ENCODE measurements at regions not wholly inside any gene's neighbourhood (a gene's known extent, or its start where the extent isn't known, plus 50 kb on each side); places are given as distances from the start of the nearest gene placed in this dataset.

DNA sequence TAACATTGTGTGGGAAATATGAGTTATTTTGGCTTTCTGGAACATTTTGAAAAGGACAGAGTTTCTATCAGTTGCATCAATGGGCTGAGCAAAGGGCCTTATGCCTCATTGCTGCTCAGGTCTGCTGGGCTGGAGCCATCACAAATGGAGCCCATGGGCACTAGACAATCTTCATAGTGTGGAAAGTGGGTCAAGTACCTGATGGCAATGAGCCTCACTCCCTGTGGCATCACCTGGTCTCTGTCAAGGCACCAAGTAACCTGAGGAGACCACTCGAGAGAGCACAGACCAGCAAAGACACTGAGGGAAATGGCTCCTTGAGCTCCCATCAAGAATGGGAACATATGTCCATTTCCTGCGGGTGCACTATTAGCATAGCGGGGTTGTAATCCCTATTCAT, 96.7 kb upstream of the PPP2R3A start:
- no peak overlapping the region for H3K4me3 Mint-ChIP-seq
- H3K27ac Mint-ChIP-seq, result no peak overlapping the region
- peaks cover 8% of the 10 kb centered on the region for H3K9me3 Mint-ChIP-seq
- intact Hi-C loops (cut with micrococcal nuclease), result no loop called here
- no peaks in the 10 kb centered on the region for H3K27me3 Mint-ChIP-seq (ENCODE audit: insufficient read depth)
- DNase-seq (ENCODE audit: low spot score), result no peak
- H3K36me3 Mint-ChIP-seq (ENCODE audit: low read depth), result no peaks in the 10 kb centered on the region
- no peaks in the 10 kb centered on the region for H3K4me1 Mint-ChIP-seq (ENCODE audit: low read depth)

DNA sequence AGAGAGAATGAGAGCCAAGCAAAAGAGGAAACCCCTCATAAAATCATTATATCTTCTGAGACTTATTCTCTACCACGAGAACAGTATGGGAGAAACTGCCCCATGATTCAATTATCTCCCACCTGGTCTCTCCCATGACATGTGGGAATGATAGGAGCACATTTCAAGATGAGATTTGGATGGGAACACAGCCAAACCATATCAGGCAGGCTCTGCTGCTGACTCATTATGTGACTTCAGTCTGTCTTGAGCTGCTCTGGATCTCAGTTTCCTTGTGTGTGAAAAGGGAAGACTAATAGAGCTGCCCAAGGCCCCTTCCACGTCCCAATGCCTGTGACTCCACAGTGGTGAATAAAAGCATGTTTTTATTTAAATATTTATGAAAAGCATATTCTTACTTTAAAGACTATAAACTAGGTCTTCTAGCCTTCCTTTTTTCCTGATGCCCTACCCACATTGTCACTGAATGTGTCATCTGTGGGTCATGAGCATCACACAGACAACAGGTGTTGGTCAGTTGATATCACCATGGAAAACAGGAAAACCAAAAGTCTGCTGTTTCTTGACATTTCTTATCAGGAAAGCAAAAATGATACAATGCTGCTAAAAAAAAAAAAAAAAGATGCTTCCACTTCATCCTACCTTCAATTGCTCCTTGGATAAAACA, 96.0 kb upstream of the PPP2R3A start:
- Mint-ChIP-seq H3K27ac (no peak overlapping the region), H3K27me3 (ENCODE audit: insufficient read depth) (no peaks in the 10 kb centered on the region), H3K36me3 (ENCODE audit: low read depth) (no peaks in the 10 kb centered on the region), H3K4me1 (ENCODE audit: low read depth) (no peaks in the 10 kb centered on the region), H3K9me3 (peaks cover 14% of the 10 kb centered on the region), H3K4me3 (no peak overlapping the region)
- DNase-seq (ENCODE audit: low spot score), result no peak
- intact Hi-C loops (cut with micrococcal nuclease), result no loop called here

DNA sequence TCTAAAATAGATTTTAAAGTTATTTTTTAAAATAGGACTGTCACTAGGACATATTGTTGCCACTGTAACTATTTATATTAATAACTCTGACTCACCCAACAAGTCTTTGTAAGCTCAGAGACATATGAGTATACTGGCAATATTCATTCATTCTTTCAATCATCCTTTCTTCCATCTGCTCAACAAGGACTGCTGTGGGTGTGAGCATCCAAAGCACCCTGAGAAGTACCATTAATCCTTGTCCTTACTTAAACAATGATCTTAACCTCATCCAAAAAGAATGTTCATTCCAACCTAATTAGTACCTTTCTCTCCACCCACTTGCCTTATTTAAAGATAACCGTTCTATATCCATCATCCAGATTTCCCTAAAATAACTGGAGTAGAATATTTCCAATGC, 94.2 kb upstream of the PPP2R3A start:
- peaks cover 14% of the 10 kb centered on the region for H3K9me3 Mint-ChIP-seq
- H3K36me3 Mint-ChIP-seq (ENCODE audit: low read depth), result no peaks in the 10 kb centered on the region
- no peak overlapping the region for H3K4me3 Mint-ChIP-seq
- H3K4me1 Mint-ChIP-seq (ENCODE audit: low read depth), result no peaks in the 10 kb centered on the region
- no peak overlapping the region for H3K27ac Mint-ChIP-seq
- no peak for DNase-seq (ENCODE audit: low spot score)
- H3K27me3 Mint-ChIP-seq (ENCODE audit: insufficient read depth), result no peaks in the 10 kb centered on the region
- intact Hi-C loops (cut with micrococcal nuclease), result no loop called here

DNA sequence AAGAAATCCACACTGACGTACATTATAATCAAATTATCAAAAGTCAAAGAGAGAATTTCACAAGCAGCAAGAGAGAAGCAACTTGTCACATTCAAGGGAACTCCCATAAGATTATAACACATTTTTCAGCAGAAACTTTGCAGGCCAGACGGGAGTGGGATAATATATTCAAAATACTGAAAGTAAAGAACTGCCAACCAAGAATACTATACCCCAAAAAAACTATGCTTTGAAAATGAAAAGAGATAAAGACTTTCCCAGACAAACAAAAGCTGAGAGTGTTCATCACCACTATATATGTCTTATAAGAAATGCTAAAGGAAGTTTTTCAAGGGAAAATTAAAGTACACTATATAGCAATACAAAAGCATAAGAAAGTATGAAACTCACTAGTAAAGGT, 91.5 kb upstream of the PPP2R3A start:
- Mint-ChIP-seq H3K9me3 (peaks cover 14% of the 10 kb centered on the region), H3K27ac (no peak overlapping the region), H3K4me3 (no peak overlapping the region), H3K36me3 (ENCODE audit: low read depth) (no peaks in the 10 kb centered on the region), H3K27me3 (ENCODE audit: insufficient read depth) (no peaks in the 10 kb centered on the region), H3K4me1 (ENCODE audit: low read depth) (no peaks in the 10 kb centered on the region)
- intact Hi-C loops (cut with micrococcal nuclease), result no loop called here
- no peak for DNase-seq (ENCODE audit: low spot score)

DNA sequence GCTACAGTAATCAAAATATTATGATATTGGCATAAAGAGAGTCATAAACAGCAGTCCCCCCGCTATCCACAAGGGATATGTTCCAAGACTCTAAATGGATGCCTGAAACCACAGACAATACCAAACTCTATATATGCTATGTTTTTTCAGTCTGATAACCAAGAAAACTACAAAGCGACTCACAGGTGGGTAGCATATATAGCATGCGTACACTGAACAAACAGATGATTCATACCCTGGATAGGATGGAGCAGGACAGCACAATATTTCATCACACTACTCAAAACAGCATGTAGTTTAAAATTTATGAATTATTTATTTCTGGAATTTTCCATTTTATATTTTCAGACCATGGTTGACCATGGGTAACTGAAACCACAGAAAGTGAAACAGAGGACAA, 87.0 kb upstream of the PPP2R3A start:
- Mint-ChIP-seq H3K27me3 (ENCODE audit: insufficient read depth) (no peaks in the 10 kb centered on the region), H3K4me3 (no peak overlapping the region), H3K9me3 (peaks cover 9% of the 10 kb centered on the region), H3K27ac (no peak overlapping the region), H3K4me1 (ENCODE audit: low read depth) (no peaks in the 10 kb centered on the region), H3K36me3 (ENCODE audit: low read depth) (no peaks in the 10 kb centered on the region)
- DNase-seq (ENCODE audit: low spot score), result no peak
- intact Hi-C loops (cut with micrococcal nuclease), result no loop called here

DNA sequence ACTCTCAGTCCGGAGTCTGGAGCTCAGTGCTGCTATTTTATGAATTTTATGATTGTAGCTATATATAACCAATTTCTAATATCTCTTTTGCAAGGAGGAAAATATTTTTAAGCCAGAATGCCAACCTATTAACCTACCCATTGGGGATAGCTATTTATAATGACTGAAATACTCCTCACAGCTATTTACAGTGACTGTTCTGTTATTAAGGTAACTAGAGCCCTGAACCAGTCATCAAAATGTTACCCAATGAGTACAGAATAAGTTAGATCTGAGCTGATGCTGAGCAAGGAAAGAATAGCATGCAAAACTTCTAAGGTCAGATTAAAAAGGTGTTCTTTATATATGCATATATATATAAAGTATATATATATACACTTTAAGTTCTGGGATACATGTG, 79.6 kb upstream of the PPP2R3A start:
- no peaks in the 10 kb centered on the region for H3K4me1 Mint-ChIP-seq (ENCODE audit: low read depth)
- intact Hi-C loops (cut with micrococcal nuclease), result no loop called here
- no peaks in the 10 kb centered on the region for H3K9me3 Mint-ChIP-seq
- no peak overlapping the region for H3K4me3 Mint-ChIP-seq
- no peaks in the 10 kb centered on the region for H3K27me3 Mint-ChIP-seq (ENCODE audit: insufficient read depth)
- no peaks in the 10 kb centered on the region for H3K36me3 Mint-ChIP-seq (ENCODE audit: low read depth)
- DNase-seq (ENCODE audit: low spot score), result no peak
- H3K27ac Mint-ChIP-seq, result no peak overlapping the region

DNA sequence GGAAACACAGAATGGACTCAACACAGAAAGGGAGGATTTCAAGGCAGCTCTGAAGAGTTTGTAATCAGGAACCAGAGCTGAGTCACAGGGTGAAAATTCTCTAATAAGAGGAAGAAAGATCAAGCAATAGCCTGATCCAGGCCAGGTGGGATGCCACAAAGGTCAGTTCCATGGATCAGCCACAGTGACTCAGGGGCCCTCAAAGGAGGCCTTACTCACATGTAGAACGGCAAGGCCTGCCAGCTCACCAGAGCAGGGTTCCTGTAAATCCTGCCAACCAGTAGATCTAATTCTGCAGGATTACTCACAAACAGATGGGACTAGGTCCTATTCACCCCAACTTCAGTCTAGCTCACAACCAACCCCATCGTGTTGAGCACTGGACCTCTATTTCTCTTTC, 78.3 kb upstream of the PPP2R3A start:
- Mint-ChIP-seq H3K4me3 (no peak overlapping the region), H3K27ac (no peak overlapping the region), H3K9me3 (no peaks in the 10 kb centered on the region), H3K4me1 (ENCODE audit: low read depth) (no peaks in the 10 kb centered on the region), H3K27me3 (ENCODE audit: insufficient read depth) (no peaks in the 10 kb centered on the region), H3K36me3 (ENCODE audit: low read depth) (no peaks in the 10 kb centered on the region)
- intact Hi-C loops (cut with micrococcal nuclease), result no loop called here
- no peak for DNase-seq (ENCODE audit: low spot score)

DNA sequence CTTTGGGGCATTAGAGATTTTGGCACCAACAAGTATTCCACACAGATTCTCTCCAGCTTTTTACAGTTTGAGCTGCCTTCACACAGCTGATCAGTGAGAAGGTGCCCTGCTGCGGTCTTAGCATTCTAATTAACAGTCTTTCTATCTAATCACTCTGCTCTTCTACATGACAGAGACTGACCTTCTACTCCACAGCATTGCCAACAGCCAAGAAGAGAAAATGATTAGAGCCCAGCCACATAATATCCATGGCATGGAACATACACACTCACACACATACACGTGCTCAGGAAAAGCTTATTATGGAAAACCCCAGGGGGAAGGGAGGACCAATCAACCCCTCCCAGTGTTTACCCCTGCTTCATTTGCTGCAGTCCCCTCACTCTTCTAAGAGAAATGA, 76.1 kb upstream of the PPP2R3A start:
- no peaks in the 10 kb centered on the region for H3K27me3 Mint-ChIP-seq (ENCODE audit: insufficient read depth)
- H3K4me1 Mint-ChIP-seq (ENCODE audit: low read depth), result no peaks in the 10 kb centered on the region
- intact Hi-C loops (cut with micrococcal nuclease), result no loop called here
- H3K9me3 Mint-ChIP-seq, result no peaks in the 10 kb centered on the region
- no peak overlapping the region for H3K4me3 Mint-ChIP-seq
- H3K27ac Mint-ChIP-seq, result no peak overlapping the region
- no peaks in the 10 kb centered on the region for H3K36me3 Mint-ChIP-seq (ENCODE audit: low read depth)
- no peak for DNase-seq (ENCODE audit: low spot score)

DNA sequence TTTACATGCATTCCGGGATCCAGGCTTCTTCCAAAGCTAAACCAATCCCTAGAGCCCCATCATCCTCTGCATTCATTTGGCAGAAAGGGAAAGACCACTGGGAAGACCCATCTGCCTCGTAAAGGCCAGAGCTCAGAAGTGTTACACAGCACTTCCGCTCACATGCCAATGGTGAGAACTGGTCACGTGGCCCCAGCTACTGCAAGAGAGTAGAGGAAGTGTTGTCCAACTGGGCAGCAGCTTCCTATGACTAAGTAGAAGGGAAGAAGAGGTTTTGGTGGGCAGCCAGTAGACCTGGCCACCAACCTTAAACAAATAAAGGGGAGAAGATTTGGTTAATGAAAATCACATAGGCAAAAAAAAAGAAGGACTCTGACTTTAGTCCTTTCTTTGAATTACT, 74.4 kb upstream of the PPP2R3A start:
- H3K4me1 Mint-ChIP-seq (ENCODE audit: low read depth), result no peaks in the 10 kb centered on the region
- H3K4me3 Mint-ChIP-seq, result no peak overlapping the region
- no peaks in the 10 kb centered on the region for H3K36me3 Mint-ChIP-seq (ENCODE audit: low read depth)
- no peak overlapping the region for H3K27ac Mint-ChIP-seq
- H3K27me3 Mint-ChIP-seq (ENCODE audit: insufficient read depth), result peaks cover 2% of the 10 kb centered on the region
- H3K9me3 Mint-ChIP-seq, result no peaks in the 10 kb centered on the region
- DNase-seq (ENCODE audit: low spot score), result no peak
- intact Hi-C loops (cut with micrococcal nuclease), result loop anchor here (10.0 kb wide), 1 partner anchor 154 kb away; no protein-coding TSS in a partner anchor

DNA sequence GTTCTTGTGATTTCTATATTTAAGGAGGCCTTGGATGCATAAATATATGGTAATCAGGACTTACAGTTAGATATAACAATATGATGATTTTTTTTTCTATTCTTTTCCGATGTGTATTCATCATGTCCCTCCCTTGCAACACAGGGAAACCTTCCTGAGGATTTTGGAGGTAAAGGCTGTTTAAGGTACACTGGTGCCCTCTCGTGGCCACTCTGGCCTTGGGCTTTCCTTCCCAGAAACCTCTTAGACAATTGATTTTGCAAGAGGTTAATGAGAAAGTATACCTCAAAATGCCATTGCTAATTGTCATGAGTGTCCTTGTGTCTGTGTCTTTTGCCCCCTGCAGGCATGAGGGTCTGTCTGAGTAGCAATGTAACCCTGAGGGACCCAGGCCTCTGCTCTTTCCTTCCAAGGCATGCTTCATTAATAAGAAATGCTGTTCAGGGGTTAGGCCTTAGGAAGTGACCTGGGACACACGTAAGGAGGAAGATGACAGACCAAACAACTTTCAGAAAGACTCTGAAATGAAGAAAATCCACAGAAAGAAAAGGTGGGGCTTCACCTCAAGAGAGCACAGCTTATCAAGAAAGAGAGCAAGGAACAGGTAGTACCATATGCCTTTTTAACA, 70.3 kb upstream of the PPP2R3A start:
- intact Hi-C loops (cut with micrococcal nuclease), result loop anchor here (1.0 to 10.0 kb wide), 2 partner anchors 150 to 1294 kb away; no protein-coding TSS in a partner anchor

DNA sequence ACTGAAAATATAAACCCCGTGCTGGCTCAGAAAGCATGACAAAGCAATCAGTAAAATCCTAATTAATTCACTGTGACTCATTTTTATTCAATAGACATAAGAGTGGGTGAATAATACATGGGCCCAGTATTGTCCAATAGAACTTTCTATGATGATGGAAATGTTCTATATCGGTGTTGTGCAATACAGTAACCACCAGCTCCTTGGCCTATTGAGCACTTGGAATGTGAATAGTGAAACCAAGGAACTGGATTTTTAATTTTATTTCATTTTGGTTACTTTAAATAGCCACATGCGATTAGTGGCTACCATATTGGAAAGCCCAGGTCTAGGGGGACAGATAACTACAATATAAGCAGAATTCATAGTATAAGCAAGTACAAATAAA, 69.8 kb upstream of the PPP2R3A start:
- intact Hi-C loops (cut with micrococcal nuclease), result loop anchor here (1.0 to 10.0 kb wide), 2 partner anchors 149 to 1294 kb away; no protein-coding TSS in a partner anchor
- no peaks in the 10 kb centered on the region for H3K9me3 Mint-ChIP-seq
- H3K27ac Mint-ChIP-seq, result no peak overlapping the region
- H3K4me3 Mint-ChIP-seq, result no peak overlapping the region
- H3K27me3 Mint-ChIP-seq (ENCODE audit: insufficient read depth), result peaks cover 4% of the 10 kb centered on the region
- no peak for DNase-seq (ENCODE audit: low spot score)
- H3K4me1 Mint-ChIP-seq (ENCODE audit: low read depth), result no peaks in the 10 kb centered on the region
- no peaks in the 10 kb centered on the region for H3K36me3 Mint-ChIP-seq (ENCODE audit: low read depth)

More for the DNA sequence above, 70.3 kb upstream of the PPP2R3A start:
- H3K27ac Mint-ChIP-seq, result no peak overlapping the region
- no peak overlapping the region for H3K4me3 Mint-ChIP-seq
- H3K27me3 Mint-ChIP-seq (ENCODE audit: insufficient read depth), result peaks cover 4% of the 10 kb centered on the region
- DNase-seq (ENCODE audit: low spot score), result no peak
- H3K9me3 Mint-ChIP-seq, result no peaks in the 10 kb centered on the region
- H3K36me3 Mint-ChIP-seq (ENCODE audit: low read depth), result no peaks in the 10 kb centered on the region
- no peaks in the 10 kb centered on the region for H3K4me1 Mint-ChIP-seq (ENCODE audit: low read depth)

DNA sequence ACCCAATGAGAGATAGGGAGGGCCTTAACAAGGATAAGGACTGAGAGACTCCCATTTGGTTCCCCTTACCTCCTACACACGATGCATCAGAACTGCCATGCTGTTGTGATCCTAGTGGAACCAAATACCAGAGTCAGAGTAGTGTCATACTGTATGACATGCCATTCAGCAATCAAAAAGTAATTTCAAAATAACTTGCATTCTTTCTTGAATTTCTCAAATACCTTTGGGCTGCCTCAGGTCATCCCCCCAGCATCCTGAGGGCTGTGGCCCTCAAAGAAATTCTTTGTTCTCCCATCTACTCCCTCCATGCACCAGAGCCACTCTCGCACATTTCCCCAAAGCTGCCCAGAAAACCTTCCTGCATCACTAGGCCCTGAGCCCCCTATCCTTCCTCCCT, 68.9 kb upstream of the PPP2R3A start:
- no peaks in the 10 kb centered on the region for H3K36me3 Mint-ChIP-seq (ENCODE audit: low read depth)
- intact Hi-C loops (cut with micrococcal nuclease), result loop anchor here (10.0 kb wide), 1 partner anchor 148 kb away; no protein-coding TSS in a partner anchor
- H3K9me3 Mint-ChIP-seq, result no peaks in the 10 kb centered on the region
- H3K27ac Mint-ChIP-seq, result no peak overlapping the region
- H3K4me1 Mint-ChIP-seq (ENCODE audit: low read depth), result no peaks in the 10 kb centered on the region
- no peak overlapping the region for H3K4me3 Mint-ChIP-seq
- H3K27me3 Mint-ChIP-seq (ENCODE audit: insufficient read depth), result peaks cover 4% of the 10 kb centered on the region
- DNase-seq (ENCODE audit: low spot score), result no peak

DNA sequence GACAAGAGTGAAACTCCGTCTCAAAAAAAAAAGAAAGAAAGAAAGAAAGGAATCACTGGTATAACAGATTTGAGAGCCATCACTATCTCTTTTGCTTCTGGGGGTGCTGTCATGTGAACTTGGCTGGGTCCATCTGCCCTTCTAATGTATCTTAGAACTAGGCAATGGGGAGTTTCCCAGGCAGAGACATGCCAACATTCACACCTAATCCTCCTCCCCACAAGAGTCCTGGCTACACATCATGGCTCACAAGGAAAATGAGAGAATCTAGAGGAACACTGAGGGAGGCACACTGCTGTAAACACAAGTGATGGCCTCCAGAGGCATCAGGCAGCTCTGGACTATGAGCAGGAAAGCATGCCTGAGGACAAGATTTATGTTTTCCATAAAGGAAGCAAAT, 67.8 kb upstream of the PPP2R3A start:
- H3K4me3 Mint-ChIP-seq, result no peak overlapping the region
- peaks cover 4% of the 10 kb centered on the region for H3K27me3 Mint-ChIP-seq (ENCODE audit: insufficient read depth)
- no peaks in the 10 kb centered on the region for H3K4me1 Mint-ChIP-seq (ENCODE audit: low read depth)
- intact Hi-C loops (cut with micrococcal nuclease), result loop anchor here (10.0 kb wide), 1 partner anchor 147 kb away; no protein-coding TSS in a partner anchor
- H3K27ac Mint-ChIP-seq, result no peak overlapping the region
- no peak for DNase-seq (ENCODE audit: low spot score)
- no peaks in the 10 kb centered on the region for H3K36me3 Mint-ChIP-seq (ENCODE audit: low read depth)
- no peaks in the 10 kb centered on the region for H3K9me3 Mint-ChIP-seq
